OCI-LY3 (cell line): ENCODE measurements at regions not wholly inside any gene's neighbourhood (a gene's known extent, or its start where the extent isn't known, plus 50 kb on each side); places are given as distances from the start of the nearest gene placed in this dataset.

Experiments
- CTCF ChIP-seq: fragments of 200-600, 300-600 bp; sonication (generic); IDR thresholded peaks from 2 replicates; pipeline ENCODE4 v1.5.1; 2014; ENCODE audit warnings: antibody characterized with exemption, low read length, low read depth
- EZH2phosphoT487 ChIP-seq: fragments of 200-600 bp; shearing (Covaris generic); IDR thresholded peaks from 2 replicates; pipeline ENCODE4 v1.6.1; 2018; ENCODE audit warnings: antibody characterized with exemption, mixed run types, low read depth

- TF ChIP-seq CTCF = no peak
- no peak for TF ChIP-seq EZH2phosphoT487
Measured at GRCh38 chr3:168883145-168883544, 780.4 kb downstream of the MECOM start.
